K562 (cell line): ENCODE measurements at regions not wholly inside any gene's neighbourhood (a gene's known extent, or its start where the extent isn't known, plus 50 kb on each side); places are given as distances from the start of the nearest gene placed in this dataset.

Experiments
- ARHGAP35 ChIP-seq: fragments of 450-650 bp; IDR thresholded peaks from 2 replicates; pipeline ENCODE4 v1.6.1; 2018; ENCODE audit not compliant: partially characterized antibody
- BCL6 ChIP-seq: fragments of 250-450 bp; sonication (Bioruptor Pico); IDR thresholded peaks from 2 replicates; pipeline ENCODE4 v1.4.0; 2020
- C11orf30 ChIP-seq: fragments of 450-650 bp; IDR thresholded peaks from 2 replicates; pipeline ENCODE4 v1.6.1; 2016; ENCODE audit warnings: low read depth, mild to moderate bottlenecking
- DPF2 ChIP-seq: fragments of 450-650 bp; IDR thresholded peaks from 2 replicates; pipeline ENCODE4 v1.6.1; 2016
- PHF21A ChIP-seq: fragments of 450-650 bp; IDR thresholded peaks from 2 replicates; pipeline ENCODE4 v1.6.1; 2017; ENCODE audit warnings: low read depth, borderline replicate concordance
- RBM25 ChIP-seq: fragments of 200-400 bp; formaldehyde crosslinking; IDR thresholded peaks from 2 replicates; pipeline ENCODE4 v1.6.1; 2018; ENCODE audit warnings: low read length, low read depth, moderate library complexity; ENCODE audit not compliant: severe bottlenecking
- ZNF324 ChIP-seq: fragments of 250-450 bp; sonication (Bioruptor Pico); IDR thresholded peaks from 2 replicates; pipeline ENCODE4 v1.4.0; 2020; ENCODE audit warnings: mild to moderate bottlenecking
- ZNF408 ChIP-seq: fragments of 250-450 bp; sonication (Bioruptor Pico); IDR thresholded peaks from 2 replicates; pipeline ENCODE4 v1.4.0; 2020; ENCODE audit warnings: low read depth, mild to moderate bottlenecking, moderate library complexity
- TF ChIP-seq, protein P1 (sequence below), 2 experiments: fragments of 150-350 bp in 1 of 2; IDR thresholded peaks; 2 replicates each; pipeline ENCODE4 v1.6.1; 2012 to 2016; ENCODE audit warnings: low read depth in 2 of 2, low read length in 2 of 2, mild to moderate bottlenecking in 1 of 2, moderate library complexity in 1 of 2
- TF ChIP-seq, protein P2 (sequence below): fragments of 250-450 bp; sonication (Bioruptor Pico); IDR thresholded peaks from 2 replicates; pipeline ENCODE4 v1.4.0; 2020; ENCODE audit warnings: mild to moderate bottlenecking, moderate library complexity
- TF ChIP-seq, protein P3 (sequence below), 3 experiments: fragments of 200-800 bp in 1 of 3; fragments of 250-450 bp in 1 of 3; fragments of 450-650 bp in 1 of 3; sonication (Bioruptor Pico) in 1 of 3; sonication (Bioruptor generic) in 1 of 3; formaldehyde crosslinking in 1 of 3; IDR thresholded peaks; 2 replicates each; pipeline versions ENCODE4 v1.6.1 to v1.8.0; 2016 to 2022; ENCODE audit warnings: mild to moderate bottlenecking in 2 of 3, missing genetic modification characterization in 2 of 3, missing compliant biosample characterization in 1 of 3, moderate library complexity in 1 of 3

DNA sequence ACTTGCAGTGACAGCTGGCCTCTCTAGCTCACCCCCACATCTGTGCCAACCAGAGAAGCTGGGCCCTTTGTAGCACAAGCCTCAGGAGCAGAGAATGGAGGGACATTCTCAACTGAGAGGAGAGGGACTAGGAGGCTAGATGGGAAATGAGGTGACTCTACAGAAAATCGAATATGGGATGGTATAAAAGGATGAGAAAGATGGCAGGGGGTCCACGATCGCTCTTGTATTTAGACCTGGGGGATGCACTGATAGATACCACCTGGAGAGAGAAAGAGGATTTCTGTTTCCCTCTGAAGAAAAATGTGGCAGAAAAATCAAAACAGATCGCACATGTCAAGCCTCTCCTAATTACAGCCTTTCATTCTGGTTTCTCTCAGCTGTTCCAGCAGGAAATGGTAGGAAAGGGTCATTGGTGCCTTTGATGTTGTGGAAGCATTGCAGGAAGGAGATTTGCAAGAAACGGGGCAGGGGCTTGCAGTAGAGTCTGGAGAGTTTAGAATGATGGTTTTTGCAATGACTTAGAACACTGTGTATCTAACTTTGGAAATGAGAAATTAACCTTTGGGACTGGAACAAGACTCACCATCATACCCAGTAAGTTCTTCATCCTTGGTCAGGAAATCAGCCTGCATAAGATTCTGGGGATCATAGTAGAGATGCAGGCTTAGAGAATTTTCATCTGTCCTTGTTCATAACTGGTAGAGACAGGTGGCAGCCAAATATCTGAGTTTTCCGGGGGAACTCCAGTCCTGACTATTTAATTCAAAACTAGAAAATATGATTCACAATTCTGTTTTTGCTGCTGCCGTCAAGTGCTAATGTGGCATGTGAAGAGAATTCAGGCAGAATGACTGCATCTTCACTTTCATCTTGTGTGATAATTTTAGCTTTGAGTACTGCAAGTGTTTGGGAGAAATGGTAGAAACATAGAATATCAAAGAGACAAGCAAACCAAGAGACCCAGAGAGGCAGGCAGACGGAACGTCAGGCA, 98.8 kb downstream of the DAD1 start (continued):
- TF ChIP-seq, protein P1, sequence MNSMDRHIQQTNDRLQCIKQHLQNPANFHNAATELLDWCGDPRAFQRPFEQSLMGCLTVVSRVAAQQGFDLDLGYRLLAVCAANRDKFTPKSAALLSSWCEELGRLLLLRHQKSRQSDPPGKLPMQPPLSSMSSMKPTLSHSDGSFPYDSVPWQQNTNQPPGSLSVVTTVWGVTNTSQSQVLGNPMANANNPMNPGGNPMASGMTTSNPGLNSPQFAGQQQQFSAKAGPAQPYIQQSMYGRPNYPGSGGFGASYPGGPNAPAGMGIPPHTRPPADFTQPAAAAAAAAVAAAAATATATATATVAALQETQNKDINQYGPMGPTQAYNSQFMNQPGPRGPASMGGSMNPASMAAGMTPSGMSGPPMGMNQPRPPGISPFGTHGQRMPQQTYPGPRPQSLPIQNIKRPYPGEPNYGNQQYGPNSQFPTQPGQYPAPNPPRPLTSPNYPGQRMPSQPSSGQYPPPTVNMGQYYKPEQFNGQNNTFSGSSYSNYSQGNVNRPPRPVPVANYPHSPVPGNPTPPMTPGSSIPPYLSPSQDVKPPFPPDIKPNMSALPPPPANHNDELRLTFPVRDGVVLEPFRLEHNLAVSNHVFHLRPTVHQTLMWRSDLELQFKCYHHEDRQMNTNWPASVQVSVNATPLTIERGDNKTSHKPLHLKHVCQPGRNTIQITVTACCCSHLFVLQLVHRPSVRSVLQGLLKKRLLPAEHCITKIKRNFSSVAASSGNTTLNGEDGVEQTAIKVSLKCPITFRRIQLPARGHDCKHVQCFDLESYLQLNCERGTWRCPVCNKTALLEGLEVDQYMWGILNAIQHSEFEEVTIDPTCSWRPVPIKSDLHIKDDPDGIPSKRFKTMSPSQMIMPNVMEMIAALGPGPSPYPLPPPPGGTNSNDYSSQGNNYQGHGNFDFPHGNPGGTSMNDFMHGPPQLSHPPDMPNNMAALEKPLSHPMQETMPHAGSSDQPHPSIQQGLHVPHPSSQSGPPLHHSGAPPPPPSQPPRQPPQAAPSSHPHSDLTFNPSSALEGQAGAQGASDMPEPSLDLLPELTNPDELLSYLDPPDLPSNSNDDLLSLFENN (IDR thresholded peaks at IDR 0.05; ENCODE audit: low read depth in 2 of 2, low read length in 2 of 2): no peak
- TF ChIP-seq, protein P2, sequence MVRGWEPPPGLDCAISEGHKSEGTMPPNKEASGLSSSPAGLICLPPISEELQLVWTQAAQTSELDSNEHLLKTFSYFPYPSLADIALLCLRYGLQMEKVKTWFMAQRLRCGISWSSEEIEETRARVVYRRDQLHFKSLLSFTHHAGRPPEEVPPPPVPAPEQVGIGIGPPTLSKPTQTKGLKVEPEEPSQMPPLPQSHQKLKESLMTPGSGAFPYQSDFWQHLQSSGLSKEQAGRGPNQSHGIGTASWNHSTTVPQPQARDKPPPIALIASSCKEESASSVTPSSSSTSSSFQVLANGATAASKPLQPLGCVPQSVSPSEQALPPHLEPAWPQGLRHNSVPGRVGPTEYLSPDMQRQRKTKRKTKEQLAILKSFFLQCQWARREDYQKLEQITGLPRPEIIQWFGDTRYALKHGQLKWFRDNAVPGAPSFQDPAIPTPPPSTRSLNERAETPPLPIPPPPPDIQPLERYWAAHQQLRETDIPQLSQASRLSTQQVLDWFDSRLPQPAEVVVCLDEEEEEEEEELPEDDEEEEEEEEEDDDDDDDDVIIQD: no peak
- no peak for TF ChIP-seq DPF2
- no peak for TF ChIP-seq BCL6 (CRISPR knock-in tag)
- no peak for TF ChIP-seq ARHGAP35
- TF ChIP-seq ZNF324 (CRISPR knock-in tag): no peak
- no peak for TF ChIP-seq PHF21A
- no peak for TF ChIP-seq C11orf30
- no peak for TF ChIP-seq ZNF408 (CRISPR knock-in tag)
- TF ChIP-seq RBM25: no peak
- TF ChIP-seq, protein P3, sequence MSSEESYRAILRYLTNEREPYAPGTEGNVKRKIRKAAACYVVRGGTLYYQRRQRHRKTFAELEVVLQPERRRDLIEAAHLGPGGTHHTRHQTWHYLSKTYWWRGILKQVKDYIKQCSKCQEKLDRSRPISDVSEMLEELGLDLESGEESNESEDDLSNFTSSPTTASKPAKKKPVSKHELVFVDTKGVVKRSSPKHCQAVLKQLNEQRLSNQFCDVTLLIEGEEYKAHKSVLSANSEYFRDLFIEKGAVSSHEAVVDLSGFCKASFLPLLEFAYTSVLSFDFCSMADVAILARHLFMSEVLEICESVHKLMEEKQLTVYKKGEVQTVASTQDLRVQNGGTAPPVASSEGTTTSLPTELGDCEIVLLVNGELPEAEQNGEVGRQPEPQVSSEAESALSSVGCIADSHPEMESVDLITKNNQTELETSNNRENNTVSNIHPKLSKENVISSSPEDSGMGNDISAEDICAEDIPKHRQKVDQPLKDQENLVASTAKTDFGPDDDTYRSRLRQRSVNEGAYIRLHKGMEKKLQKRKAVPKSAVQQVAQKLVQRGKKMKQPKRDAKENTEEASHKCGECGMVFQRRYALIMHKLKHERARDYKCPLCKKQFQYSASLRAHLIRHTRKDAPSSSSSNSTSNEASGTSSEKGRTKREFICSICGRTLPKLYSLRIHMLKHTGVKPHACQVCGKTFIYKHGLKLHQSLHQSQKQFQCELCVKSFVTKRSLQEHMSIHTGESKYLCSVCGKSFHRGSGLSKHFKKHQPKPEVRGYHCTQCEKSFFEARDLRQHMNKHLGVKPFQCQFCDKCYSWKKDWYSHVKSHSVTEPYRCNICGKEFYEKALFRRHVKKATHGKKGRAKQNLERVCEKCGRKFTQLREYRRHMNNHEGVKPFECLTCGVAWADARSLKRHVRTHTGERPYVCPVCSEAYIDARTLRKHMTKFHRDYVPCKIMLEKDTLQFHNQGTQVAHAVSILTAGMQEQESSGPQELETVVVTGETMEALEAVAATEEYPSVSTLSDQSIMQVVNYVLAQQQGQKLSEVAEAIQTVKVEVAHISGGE (CRISPR knock-in tag; IDR thresholded peaks at IDR 0.05): no peak
